Hepatocyte (in vitro differentiated cells): ENCODE measurements at regions not wholly inside any gene's neighbourhood (a gene's known extent, or its start where the extent isn't known, plus 50 kb on each side); places are given as distances from the start of the nearest gene placed in this dataset.

Experiments
- DNase-seq: peaks from one replicate; pipeline ENCODE4 v3.0.0-alpha.2; 2016; ENCODE audit warnings: low spot score
- H2AFZ ChIP-seq: fragments of 200-600 bp; sonication (generic); 2 replicates; pipeline ENCODE4 v1.6.0; 2016; ENCODE audit warnings: antibody characterized with exemption, mild to moderate bottlenecking
- H3K27ac ChIP-seq: fragments of 200-600 bp; sonication (generic); 2 replicates; pipeline ENCODE4 v1.5.1; 2016; ENCODE audit warnings: mild to moderate bottlenecking
- H3K27me3 ChIP-seq: fragments of 200-600 bp; sonication (generic); 2 replicates; pipeline ENCODE4 v1.6.1; 2016
- H3K36me3 ChIP-seq: fragments of 200-600 bp; sonication (generic); replicated peaks from 2 replicates; pipeline ENCODE4 v1.5.1; 2016; ENCODE audit warnings: low read depth; ENCODE audit not compliant: insufficient read depth
- H3K4me1 ChIP-seq: fragments of 200-600 bp; sonication (generic); 2 replicates; pipeline ENCODE4 v1.5.1; 2016; ENCODE audit warnings: mild to moderate bottlenecking, moderate library complexity; ENCODE audit not compliant: insufficient read depth
- H3K4me2 ChIP-seq: fragments of 200-600 bp; sonication (generic); 2 replicates; pipeline ENCODE4 v1.6.0; 2016
- H3K4me3 ChIP-seq: fragments of 200-600 bp; sonication (generic); 2 replicates; pipeline ENCODE4 v1.5.1; 2016; ENCODE audit warnings: mild to moderate bottlenecking
- H3K79me2 ChIP-seq: fragments of 200-600 bp; sonication (generic); 2 replicates; pipeline ENCODE4 v1.6.0; 2017; ENCODE audit warnings: mild to moderate bottlenecking
- H3K9me2 ChIP-seq: fragments of 200-600 bp; sonication (generic); replicated peaks from 2 replicates; pipeline ENCODE4 v1.6.0; 2017; ENCODE audit warnings: mild to moderate bottlenecking; ENCODE audit not compliant: insufficient read depth
- H3K9me3 ChIP-seq: fragments of 200-600 bp; sonication (generic); 2 replicates; pipeline ENCODE4 v1.5.1; 2016; ENCODE audit warnings: low read depth, mild to moderate bottlenecking
- H4K20me1 ChIP-seq: fragments of 200-600 bp; sonication (generic); 2 replicates; pipeline ENCODE4 v1.6.0; 2016; ENCODE audit warnings: mild to moderate bottlenecking; ENCODE audit not compliant: insufficient read depth, poor library complexity, severe bottlenecking
- EZH2 ChIP-seq: fragments of 200-600 bp; sonication (generic); IDR thresholded peaks from 2 replicates; pipeline ENCODE4 v1.6.1; 2016; ENCODE audit warnings: antibody characterized with exemption, mild to moderate bottlenecking, borderline replicate concordance
- EZH2phosphoT487 ChIP-seq: fragments of 200-600 bp; sonication (generic); IDR thresholded peaks from one replicate; pipeline ENCODE4 v1.6.1; 2018; ENCODE audit warnings: antibody characterized with exemption, mild to moderate bottlenecking, low read depth, moderate library complexity; ENCODE audit not compliant: unreplicated experiment, severe bottlenecking
- WGBS: methylation state at CpG from one replicate; pipeline ENCODE4 v1.1.6; 2016; ENCODE audit warnings: low lambda C conversion rate; ENCODE audit errors: missing lambda C conversion rate; 5-methylcytosine and 5-hydroxymethylcytosine counted together
- TF ChIP-seq, protein P1 (sequence below): fragments of 200-600 bp; sonication (generic); IDR thresholded peaks from 2 replicates; pipeline ENCODE4 v1.5.1; 2016; ENCODE audit warnings: antibody characterized with exemption, mild to moderate bottlenecking; ENCODE audit not compliant: poor library complexity

DNA sequence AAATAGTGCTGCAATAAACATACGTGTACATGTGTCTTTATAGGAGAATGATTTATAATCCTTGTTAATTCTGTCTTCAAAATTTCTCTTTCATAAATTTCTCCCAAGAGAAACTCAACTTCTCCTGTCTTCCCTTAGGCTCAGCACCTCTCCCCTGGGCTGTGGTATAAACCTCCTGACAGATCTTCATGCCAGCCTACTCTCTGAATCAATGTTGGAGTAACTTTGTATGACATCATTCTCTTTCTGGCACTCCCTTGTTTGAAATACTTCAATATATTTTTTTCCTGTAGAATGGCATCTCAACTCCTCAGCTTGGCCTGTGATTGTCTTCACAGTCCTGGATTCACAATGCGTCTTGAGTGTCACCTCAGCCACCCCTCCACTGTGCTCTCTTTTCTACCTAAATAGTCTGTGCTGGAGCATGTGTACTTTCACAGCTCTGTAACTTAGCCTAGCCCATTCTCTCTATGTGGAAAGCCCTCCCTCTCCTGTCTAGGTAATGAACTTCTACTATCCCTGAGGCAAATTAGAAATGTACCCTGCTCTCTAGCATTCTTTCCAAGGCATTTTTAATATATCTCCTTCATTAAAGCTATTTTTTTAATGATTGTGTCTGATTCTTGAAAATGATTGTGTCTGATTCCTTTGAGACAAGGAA lies 649.9 kb upstream of the FANCL start:
- H4K20me1 ChIP-seq: no peaks in the 10 kb centered on the region
- H3K27ac ChIP-seq: no peak overlapping the region
- no peaks in the 10 kb centered on the region for H3K4me1 ChIP-seq
- H3K9me3 ChIP-seq: no peaks in the 10 kb centered on the region
- H3K4me3 ChIP-seq: no peak overlapping the region
- H3K4me2 ChIP-seq: no peak overlapping the region
- no peaks in the 10 kb centered on the region for H3K27me3 ChIP-seq
- TF ChIP-seq, protein P1, sequence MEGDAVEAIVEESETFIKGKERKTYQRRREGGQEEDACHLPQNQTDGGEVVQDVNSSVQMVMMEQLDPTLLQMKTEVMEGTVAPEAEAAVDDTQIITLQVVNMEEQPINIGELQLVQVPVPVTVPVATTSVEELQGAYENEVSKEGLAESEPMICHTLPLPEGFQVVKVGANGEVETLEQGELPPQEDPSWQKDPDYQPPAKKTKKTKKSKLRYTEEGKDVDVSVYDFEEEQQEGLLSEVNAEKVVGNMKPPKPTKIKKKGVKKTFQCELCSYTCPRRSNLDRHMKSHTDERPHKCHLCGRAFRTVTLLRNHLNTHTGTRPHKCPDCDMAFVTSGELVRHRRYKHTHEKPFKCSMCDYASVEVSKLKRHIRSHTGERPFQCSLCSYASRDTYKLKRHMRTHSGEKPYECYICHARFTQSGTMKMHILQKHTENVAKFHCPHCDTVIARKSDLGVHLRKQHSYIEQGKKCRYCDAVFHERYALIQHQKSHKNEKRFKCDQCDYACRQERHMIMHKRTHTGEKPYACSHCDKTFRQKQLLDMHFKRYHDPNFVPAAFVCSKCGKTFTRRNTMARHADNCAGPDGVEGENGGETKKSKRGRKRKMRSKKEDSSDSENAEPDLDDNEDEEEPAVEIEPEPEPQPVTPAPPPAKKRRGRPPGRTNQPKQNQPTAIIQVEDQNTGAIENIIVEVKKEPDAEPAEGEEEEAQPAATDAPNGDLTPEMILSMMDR: no peak
- TF ChIP-seq EZH2phosphoT487: no peak
- TF ChIP-seq EZH2: no peak
- no peaks in the 10 kb centered on the region for H3K9me2 ChIP-seq
- 77% methylated on average over 2 of the region's 2 CpGs for WGBS
- no peaks in the 10 kb centered on the region for H3K79me2 ChIP-seq
- peak; percentile 7 for DNase-seq
- H2AFZ ChIP-seq: no peak overlapping the region
- no peaks in the 10 kb centered on the region for H3K36me3 ChIP-seq

DNA sequence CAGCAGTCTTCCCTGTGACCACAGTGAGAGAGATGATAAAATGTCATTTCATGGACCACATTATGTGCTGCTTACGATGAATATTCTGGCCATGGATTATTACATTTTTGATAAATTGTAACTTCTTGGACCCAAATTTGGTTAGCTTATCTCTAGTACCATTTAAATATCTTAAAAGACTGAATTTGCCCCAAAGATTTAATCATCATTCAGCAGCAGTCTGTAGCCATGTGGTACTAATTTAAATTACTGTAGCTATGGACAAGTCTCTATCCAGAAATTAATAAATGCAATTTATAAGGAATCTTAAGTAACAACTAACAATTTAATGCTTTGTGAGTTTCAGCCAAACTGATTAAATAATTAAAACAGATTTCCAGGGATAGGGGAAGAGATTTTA lies 644.9 kb upstream of the FANCL start:
- DNase-seq: no peak
- TF ChIP-seq, protein P1: no peak
- TF ChIP-seq EZH2phosphoT487 (no peak), EZH2 (no peak)
- no peak overlapping the region for H3K4me3 ChIP-seq
- H3K36me3 ChIP-seq: no peaks in the 10 kb centered on the region
- no peak overlapping the region for H3K27ac ChIP-seq
- 72% methylated on average over 1 of the region's 1 CpG for WGBS
- no peaks in the 10 kb centered on the region for H4K20me1 ChIP-seq
- no peaks in the 10 kb centered on the region for H3K9me2 ChIP-seq
- no peak overlapping the region for H2AFZ ChIP-seq
- no peaks in the 10 kb centered on the region for H3K79me2 ChIP-seq
- H3K4me1 ChIP-seq: no peaks in the 10 kb centered on the region
- no peak overlapping the region for H3K4me2 ChIP-seq
- H3K9me3 ChIP-seq: no peaks in the 10 kb centered on the region
- H3K27me3 ChIP-seq: no peaks in the 10 kb centered on the region

DNA sequence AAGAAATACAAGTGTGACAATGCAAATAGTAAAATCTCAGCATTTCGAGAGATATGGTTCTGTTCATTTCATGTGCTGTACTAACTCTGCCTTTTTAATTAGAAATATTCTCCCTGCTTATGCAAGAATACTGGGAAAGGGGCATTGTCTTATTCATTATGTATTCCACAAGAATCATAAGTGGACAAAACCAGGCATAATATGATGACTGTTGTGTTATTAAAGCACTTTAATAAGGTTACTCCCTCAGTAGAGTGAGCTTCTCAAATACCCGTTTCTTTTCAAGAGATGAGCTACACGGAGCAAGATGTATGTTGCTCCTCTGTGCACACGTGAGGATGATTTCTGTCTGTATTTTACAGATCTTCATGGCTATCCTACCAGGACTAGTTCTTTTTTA lies 638.7 kb upstream of the FANCL start:
- H3K27ac ChIP-seq: no peak overlapping the region

More for the DNA sequence above, 638.7 kb upstream of the FANCL start:
- no peaks in the 10 kb centered on the region for H3K36me3 ChIP-seq
- no peaks in the 10 kb centered on the region for H3K27me3 ChIP-seq
- no peaks in the 10 kb centered on the region for H3K9me3 ChIP-seq
- H4K20me1 ChIP-seq: no peaks in the 10 kb centered on the region
- DNase-seq: no peak
- no peak overlapping the region for H3K4me2 ChIP-seq
- H3K4me1 ChIP-seq: no peaks in the 10 kb centered on the region
- H3K79me2 ChIP-seq: no peaks in the 10 kb centered on the region
- H3K4me3 ChIP-seq: no peak overlapping the region
- no peak overlapping the region for H2AFZ ChIP-seq
- no peaks in the 10 kb centered on the region for H3K9me2 ChIP-seq
- 91% methylated on average over 4 of the region's 4 CpGs for WGBS
- TF ChIP-seq, protein P1: no peak
- no peak for TF ChIP-seq EZH2phosphoT487
- TF ChIP-seq EZH2: no peak
